Heart left ventricle (tissue), 16 donors: ENCODE measurements at regions not wholly inside any gene's neighbourhood (a gene's known extent, or its start where the extent isn't known, plus 50 kb on each side); places are given as distances from the start of the nearest gene placed in this dataset.

Experiments
- ATAC-seq, 4 donors: fragments of 200-7000 bp; cut with Tn5 transposase; one replicate each; pipeline ENCODE4 v1.9.1; 2020 to 2022; ENCODE audit warnings: moderate library complexity in 4 of 4, mild to moderate bottlenecking in 3 of 4, moderate number of reproducible peaks in 1 of 4
- DNase-seq, 5 donors: peaks; one replicate each; pipeline ENCODE4 v3.0.0-alpha.2; 2020
- H3K27ac ChIP-seq, 12 donors: fragments of 200-600 bp; sonication (generic) in 4 of 12; one replicate each; pipeline versions ENCODE4 v1.5.0 to v1.8.0; 2016 to 2022; ENCODE audit warnings: mild to moderate bottlenecking in 2 of 12
- H3K27me3 ChIP-seq, 9 donors: fragments of 200-600 bp; sonication (generic) in 2 of 9; one replicate each; pipeline versions ENCODE4 v1.5.1 to v1.8.0; 2016 to 2022; ENCODE audit warnings: mild to moderate bottlenecking in 3 of 9
- H3K36me3 ChIP-seq, 9 donors: fragments of 200-600 bp; sonication (generic) in 2 of 9; one replicate each; pipeline versions ENCODE4 v1.5.0 to v1.8.0; 2018 to 2022; ENCODE audit warnings: mild to moderate bottlenecking in 2 of 9
- H3K4me1 ChIP-seq, 12 donors: fragments of 200-600 bp; sonication (generic) in 4 of 12; one replicate each; pipeline versions ENCODE4 v1.5.0 to v1.8.0; 2016 to 2022; ENCODE audit warnings: mild to moderate bottlenecking in 3 of 12
- H3K4me3 ChIP-seq, 12 donors: fragments of 200-600 bp; sonication (generic) in 4 of 12; one replicate each; pipeline versions ENCODE4 v1.5.0 to v1.8.0; 2017 to 2022; ENCODE audit warnings: mild to moderate bottlenecking in 9 of 12, moderate library complexity in 4 of 12
- H3K9me3 ChIP-seq, 12 donors: fragments of 200-600 bp; sonication (generic) in 4 of 12; one replicate each; pipeline versions ENCODE4 v1.5.0 to v1.8.0; 2016 to 2022; ENCODE audit warnings: mild to moderate bottlenecking in 1 of 12
- CTCF ChIP-seq, 12 donors: fragments of 200-600 bp; sonication (generic) in 4 of 12; IDR thresholded peaks; one replicate each; pipeline versions ENCODE4 v1.5.0 to v1.8.0; 2018 to 2022; ENCODE audit warnings: antibody characterized with exemption in 12 of 12, mild to moderate bottlenecking in 5 of 12
- POLR2A ChIP-seq, 2 donors: fragments of 450-650 bp; IDR thresholded peaks; one replicate each; pipeline ENCODE4 v1.6.1; 2017; ENCODE audit warnings: antibody characterized with exemption in 2 of 2, mild to moderate bottlenecking in 2 of 2, moderate library complexity in 2 of 2
- WGBS, 4 donors: extraction: QIAGEN DNeasy Blood & Tissue Kit in 2 of 4; methylation state at CpG; one replicate each; pipeline versions ENCODE4 v1.1.5 to v1.1.7; 2013 to 2018; 5-methylcytosine and 5-hydroxymethylcytosine counted together
- intact Hi-C, 10 donors: fragments of 100-400 bp; cut with DNase I; formaldehyde crosslinking; loops; one replicate each; pipeline versions ENCODE4 v1.11.1 to v1.14.2; 2022
- donor health status: ischemic (EF 13 %, LVEDD 7.1; RV severe dilation, severe dysfunction).
- donor health status: healthy with polysubstance abuse.
- donor health status: DM: no; HTN: yes; CAD: no.
- donor health status: DM: no; HTN: no; CAD: no.
- donor health status: ischemic (EF 25% LVEDD 6.9; RV normal size, moderate dysfunction).
- donor health status: ischemic (EF 25% LVEDD 5.7; RV mildly dilated, moderate dysfunction).
- donor health status: healthy.
- donor health status: DM: yes; HTN: yes; CAD: no.
- donor health status: ischemic (EF 35%, LVEDD 5.7; RV mildly dilated, moderate dysfunction).
- donor health status: nonischemic (EF 11% LVEDD 7.7; RV severe dilation, severe dysfunction).
- donor health status: DM: yes; HTN: yes; CAD: no.
- donor health status: PGD.
- donor health status: ischemic (EF 29% LVEDD 5.4; RV normal size, mild dysfunction).
- donor health status: nonischemic (EF 23%, LVEDD 6.1; RV moderate dilation, normal function).

GRCh38 chr7:10618953-10619352, 354.7 kb upstream of the PHF14 start:
- peaks cover 0 to 4% (median 0%) of the 10 kb centered on the region in 12 donors for H3K9me3 ChIP-seq
- H3K27me3 ChIP-seq: no peaks in the 10 kb centered on the region
- no peak overlapping the region for H3K27ac ChIP-seq
- no peak for TF ChIP-seq CTCF (IDR thresholded peaks at IDR 0.05)
- H3K36me3 ChIP-seq: no peaks in the 10 kb centered on the region
- no peak overlapping the region for H3K4me3 ChIP-seq
- H3K4me1 ChIP-seq: no peaks in the 10 kb centered on the region
- no peak for DNase-seq
- 50 to 65% (median 59%) methylated on average over 3 of the region's 3 CpGs for WGBS, 4 donors
- intact Hi-C loops: no loop called here
- ATAC-seq: no peak

- ATAC-seq (no peak), DNase-seq (no peak)
- Histone ChIP-seq H3K4me3 (no peak overlapping the region), H3K27me3 (no peaks in the 10 kb centered on the region), H3K4me1 (no peaks in the 10 kb centered on the region), H3K36me3 (no peaks in the 10 kb centered on the region), H3K27ac (no peak overlapping the region), H3K9me3 (peaks cover 0 to 17% (median 0%) of the 10 kb centered on the region in 12 donors)
- intact Hi-C loops: no loop called here
- WGBS, 4 donors: 23 to 75% (median 55%) methylated on average over 1 of the region's 1 CpG
- TF ChIP-seq CTCF (IDR thresholded peaks at IDR 0.05) (no peak), POLR2A (IDR thresholded peaks at IDR 0.05) (no peak)
Observed at GRCh38 chr7:10632712-10633111, 341.0 kb upstream of the PHF14 start.

GRCh38 chr7:10634239-10634638, 339.4 kb upstream of the PHF14 start:
- Histone ChIP-seq H3K4me3 (no peak overlapping the region), H3K4me1 (no peaks in the 10 kb centered on the region), H3K27ac (no peak overlapping the region), H3K36me3 (no peaks in the 10 kb centered on the region), H3K27me3 (no peaks in the 10 kb centered on the region), H3K9me3 (peaks cover 0 to 17% (median 0%) of the 10 kb centered on the region in 12 donors)
- ATAC-seq: no peak
- TF ChIP-seq CTCF (IDR thresholded peaks at IDR 0.05): no peak
- no peak for TF ChIP-seq POLR2A (IDR thresholded peaks at IDR 0.05)
- DNase-seq: no peak
- WGBS, 4 donors: 56 to 66% (median 60%) methylated on average over 2 of the region's 2 CpGs
- intact Hi-C loops: no loop called here

GRCh38 chr7:10637991-10638390, 335.7 kb upstream of the PHF14 start:
- Histone ChIP-seq H3K36me3 (no peaks in the 10 kb centered on the region), H3K27me3 (no peaks in the 10 kb centered on the region), H3K4me1 (no peaks in the 10 kb centered on the region), H3K27ac (no peak overlapping the region), H3K4me3 (no peak overlapping the region), H3K9me3 (no peaks in the 10 kb centered on the region)
- intact Hi-C loops: no loop called here
- no peak for ATAC-seq
- DNase-seq: no peak
- TF ChIP-seq POLR2A (IDR thresholded peaks at IDR 0.05): no peak
- TF ChIP-seq CTCF (IDR thresholded peaks at IDR 0.05): no peak
- 64 to 68% (median 65%) methylated on average over 3 of the region's 3 CpGs for WGBS, 4 donors
